ENCODE measurements at regions not wholly inside any gene's neighbourhood (a gene's known extent, or its start where the extent isn't known, plus 50 kb on each side); places are given as distances from the start of the nearest gene placed in this dataset.
A peak's percentile ranks its signal among the peaks of the same experiment; 100 is the strongest.
"Not testable (repeated sequence)": the region's sequence is repeated elsewhere in the genome, so short reads cannot be mapped to it uniquely, and the experiment has no call there.

- H4K91ac ChIP-seq (ENCODE audit: low read length) = not testable (repeated sequence)
Observed at GRCh38 chr17:45568275-45568674, 77.8 kb upstream of the PLEKHM1 start.

GRCh38 chr17:45573326-45573725 is 82.8 kb upstream of the PLEKHM1 start:
- not testable (repeated sequence) for H3K4me3 ChIP-seq (ENCODE audit: insufficient read depth in 1 of 2, low read depth in 1 of 2, low read length in 2 of 2); H3K9me3 ChIP-seq (ENCODE audit: control insufficient read depth, low read length); H3K36me3 ChIP-seq (ENCODE audit: control insufficient read depth in 1 of 2, insufficient read depth in 2 of 2, low read depth in 1 of 2, low read length in 2 of 2); H2BK15ac ChIP-seq (ENCODE audit: low read depth, poor library complexity, severe bottlenecking); H2BK120ac ChIP-seq (ENCODE audit: low read depth, low read length); H4K8ac ChIP-seq (ENCODE audit: low read length); H2AK5ac ChIP-seq (ENCODE audit: low read length, severe bottlenecking); H2BK5ac ChIP-seq (ENCODE audit: low read depth, low read length, poor library complexity, severe bottlenecking); H2AFZ ChIP-seq (ENCODE audit: low read depth, low read length); H3K27me3 ChIP-seq (ENCODE audit: control insufficient read depth in 1 of 2, insufficient read depth in 1 of 2, low read length in 2 of 2); H3K4me1 ChIP-seq (ENCODE audit: control insufficient read depth, insufficient read depth, low read depth, low read length); H4K91ac ChIP-seq (ENCODE audit: low read length); H3K18ac ChIP-seq (ENCODE audit: low read depth in 1 of 2, low read length in 2 of 2); H3K4ac ChIP-seq (ENCODE audit: low read depth in 1 of 2, low read length in 2 of 2); H2BK12ac ChIP-seq (ENCODE audit: low read length in 2 of 2); H3K4me2 ChIP-seq (ENCODE audit: low read length, poor library complexity, severe bottlenecking); H3K23ac ChIP-seq (ENCODE audit: low read length in 2 of 2); H3K27ac ChIP-seq (ENCODE audit: low read length, poor library complexity, severe bottlenecking); DNase-seq; H3K14ac ChIP-seq (ENCODE audit: low read length in 2 of 2)
- H3K9ac ChIP-seq (ENCODE audit: low read length) = peak overlapping the region; percentile 27
- WGBS = no CpG with 5 or more reads among the region's 2 CpGs
- H3K79me1 ChIP-seq (replicated peaks; ENCODE audit: low read length, poor library complexity, severe bottlenecking) = peaks cover 19% of the 10 kb centered on the region

More at GRCh38 chr17:45568275-45568674, 77.8 kb upstream of the PLEKHM1 start:
- not testable (repeated sequence) for H3K4me3 ChIP-seq (ENCODE audit: insufficient read depth in 1 of 2, low read depth in 1 of 2, low read length in 2 of 2); H2BK12ac ChIP-seq (ENCODE audit: low read length in 2 of 2); H2BK120ac ChIP-seq (ENCODE audit: low read depth, low read length); H3K27me3 ChIP-seq (ENCODE audit: control insufficient read depth in 1 of 2, insufficient read depth in 1 of 2, low read length in 2 of 2); H3K4me1 ChIP-seq (ENCODE audit: control insufficient read depth, insufficient read depth, low read depth, low read length); H3K36me3 ChIP-seq (ENCODE audit: control insufficient read depth in 1 of 2, insufficient read depth in 2 of 2, low read depth in 1 of 2, low read length in 2 of 2); H3K79me1 ChIP-seq (replicated peaks; ENCODE audit: low read length, poor library complexity, severe bottlenecking); H2AK5ac ChIP-seq (ENCODE audit: low read length, severe bottlenecking); H3K4ac ChIP-seq (ENCODE audit: low read depth in 1 of 2, low read length in 2 of 2); H3K23ac ChIP-seq (ENCODE audit: low read length in 2 of 2); H3K9me3 ChIP-seq (ENCODE audit: control insufficient read depth, low read length); H3K4me2 ChIP-seq (ENCODE audit: low read length, poor library complexity, severe bottlenecking); H2BK15ac ChIP-seq (ENCODE audit: low read depth, poor library complexity, severe bottlenecking); H2AFZ ChIP-seq (ENCODE audit: low read depth, low read length); H4K8ac ChIP-seq (ENCODE audit: low read length); DNase-seq; H3K18ac ChIP-seq (ENCODE audit: low read depth in 1 of 2, low read length in 2 of 2); H3K9ac ChIP-seq (ENCODE audit: low read length); H3K14ac ChIP-seq (ENCODE audit: low read length in 2 of 2); H2BK5ac ChIP-seq (ENCODE audit: low read depth, low read length, poor library complexity, severe bottlenecking); H3K27ac ChIP-seq (ENCODE audit: low read length, poor library complexity, severe bottlenecking)
- no CpG with 5 or more reads among the region's 1 CpG for WGBS

- Histone ChIP-seq H3K4ac (ENCODE audit: low read depth in 1 of 2, low read length in 2 of 2) (no peak overlapping the region), H3K79me1 (replicated peaks; ENCODE audit: low read length, poor library complexity, severe bottlenecking) (peaks cover 24% of the 10 kb centered on the region), H3K14ac (ENCODE audit: low read length in 2 of 2) (no peak overlapping the region), H3K18ac (ENCODE audit: low read depth in 1 of 2, low read length in 2 of 2) (no peak overlapping the region), H3K4me2 (ENCODE audit: low read length, poor library complexity, severe bottlenecking) (no peak overlapping the region), H3K36me3 (ENCODE audit: control insufficient read depth in 1 of 2, insufficient read depth in 2 of 2, low read depth in 1 of 2, low read length in 2 of 2) (peaks cover 0 to 4% of the 10 kb centered on the region in 2 experiments), H4K8ac (ENCODE audit: low read length) (no peak overlapping the region), H3K27ac (ENCODE audit: low read length, poor library complexity, severe bottlenecking) (no peak overlapping the region), H2BK12ac (ENCODE audit: low read length in 2 of 2) (no peak overlapping the region), H3K23ac (ENCODE audit: low read length in 2 of 2) (no peak overlapping the region), H3K4me3 (ENCODE audit: insufficient read depth in 1 of 2, low read depth in 1 of 2, low read length in 2 of 2) (no peak overlapping the region), H2AFZ (ENCODE audit: low read depth, low read length) (no peak overlapping the region), H3K9ac (ENCODE audit: low read length) (peak overlapping the region; percentile 27), H2BK15ac (ENCODE audit: low read depth, poor library complexity, severe bottlenecking) (no peak overlapping the region), H2BK120ac (ENCODE audit: low read depth, low read length) (no peak overlapping the region), H3K4me1 (ENCODE audit: control insufficient read depth, insufficient read depth, low read depth, low read length) (no peaks in the 10 kb centered on the region), H3K9me3 (ENCODE audit: control insufficient read depth, low read length) (no peaks in the 10 kb centered on the region), H2BK5ac (ENCODE audit: low read depth, low read length, poor library complexity, severe bottlenecking) (no peak overlapping the region), H3K27me3 (ENCODE audit: control insufficient read depth in 1 of 2, insufficient read depth in 1 of 2, low read length in 2 of 2) (no peaks in the 10 kb centered on the region), H2AK5ac (ENCODE audit: low read length, severe bottlenecking) (no peak overlapping the region), H4K91ac (ENCODE audit: low read length) (no peak overlapping the region)
- DNase-seq = peak; percentile 51
- WGBS = 76% methylated on average over 5 of the region's 5 CpGs
Observed at GRCh38 chr17:45573924-45574770, 83.6 kb upstream of the PLEKHM1 start.

- Histone ChIP-seq H3K9me3 (ENCODE audit: control insufficient read depth, low read length) (no peaks in the 10 kb centered on the region), H3K14ac (ENCODE audit: low read length in 2 of 2) (no peak overlapping the region), H3K18ac (ENCODE audit: low read depth in 1 of 2, low read length in 2 of 2) (no peak overlapping the region), H2AFZ (ENCODE audit: low read depth, low read length) (no peak overlapping the region), H3K9ac (ENCODE audit: low read length) (no peak overlapping the region), H2BK120ac (ENCODE audit: low read depth, low read length) (no peak overlapping the region), H3K23ac (ENCODE audit: low read length in 2 of 2) (no peak overlapping the region), H2BK5ac (ENCODE audit: low read depth, low read length, poor library complexity, severe bottlenecking) (no peak overlapping the region), H4K8ac (ENCODE audit: low read length) (no peak overlapping the region), H3K4me2 (ENCODE audit: low read length, poor library complexity, severe bottlenecking) (no peak overlapping the region), H4K91ac (ENCODE audit: low read length) (no peak overlapping the region), H2AK5ac (ENCODE audit: low read length, severe bottlenecking) (no peak overlapping the region), H2BK15ac (ENCODE audit: low read depth, poor library complexity, severe bottlenecking) (no peak overlapping the region), H3K79me1 (replicated peaks; ENCODE audit: low read length, poor library complexity, severe bottlenecking) (peaks cover 32% of the 10 kb centered on the region), H3K4me1 (ENCODE audit: control insufficient read depth, insufficient read depth, low read depth, low read length) (peaks cover 1% of the 10 kb centered on the region), H3K36me3 (ENCODE audit: control insufficient read depth in 1 of 2, insufficient read depth in 2 of 2, low read depth in 1 of 2, low read length in 2 of 2) (peaks cover 0 to 4% of the 10 kb centered on the region in 2 experiments), H3K4me3 (ENCODE audit: insufficient read depth in 1 of 2, low read depth in 1 of 2, low read length in 2 of 2) (no peak overlapping the region), H3K4ac (ENCODE audit: low read depth in 1 of 2, low read length in 2 of 2) (no peak overlapping the region), H3K27me3 (ENCODE audit: control insufficient read depth in 1 of 2, insufficient read depth in 1 of 2, low read length in 2 of 2) (no peaks in the 10 kb centered on the region), H3K27ac (ENCODE audit: low read length, poor library complexity, severe bottlenecking) (no peak overlapping the region), H2BK12ac (ENCODE audit: low read length in 2 of 2) (no peak overlapping the region)
- peak; percentile 2 for DNase-seq
- WGBS = 94% methylated on average over 1 of the region's 1 CpG
Observed at GRCh38 chr17:45575126-45575885, 84.8 kb upstream of the PLEKHM1 start.
